Esophagus muscularis mucosa (tissue), 4 donors: ENCODE measurements at regions not wholly inside any gene's neighbourhood (a gene's known extent, or its start where the extent isn't known, plus 50 kb on each side); places are given as distances from the start of the nearest gene placed in this dataset.
"Not testable (repeated sequence)": the region's sequence is repeated elsewhere in the genome, so short reads cannot be mapped to it uniquely, and the experiment has no call there.

Experiments
- DNase-seq: peaks from one replicate; pipeline ENCODE4 v3.0.0-alpha.2; 2017; ENCODE audit errors: extremely low spot score
- H3K27ac ChIP-seq, 4 donors: fragments of 200-600 bp; sonication (generic); replicated peaks in 1 of 4; 1 replicate in 3 of 4; 2 replicates in 1 of 4; pipeline ENCODE4 v1.5.1; 2016 to 2019; ENCODE audit warnings: mild to moderate bottlenecking in 1 of 4
- H3K27me3 ChIP-seq, 4 donors: fragments of 200-600 bp; sonication (generic); one replicate each; pipeline versions ENCODE4 v1.5.1 to v1.6.0; 2016 to 2019
- H3K36me3 ChIP-seq, 4 donors: fragments of 200-600 bp; sonication (generic); one replicate each; pipeline ENCODE4 v1.5.1; 2016 to 2019
- H3K4me1 ChIP-seq, 4 donors: fragments of 200-600 bp; sonication (generic); one replicate each; pipeline ENCODE4 v1.5.1; 2016 to 2019
- H3K4me3 ChIP-seq, 4 donors: fragments of 200-600 bp; sonication (generic); 1 replicate in 2 of 4; 2 replicates in 2 of 4; pipeline ENCODE4 v1.5.1; 2016 to 2019; ENCODE audit warnings: mild to moderate bottlenecking in 4 of 4, moderate library complexity in 1 of 4
- H3K9me3 ChIP-seq, 4 donors: fragments of 200-600 bp; sonication (generic); 1 replicate in 3 of 4; 2 replicates in 1 of 4; pipeline ENCODE4 v1.5.1; 2016 to 2019
- EP300 ChIP-seq: sonication (generic); formaldehyde crosslinking; IDR thresholded peaks from one replicate; pipeline ENCODE4 v1.6.1; 2017; ENCODE audit warnings: antibody characterized with exemption
- POLR2A ChIP-seq: fragments of 450-650 bp; IDR thresholded peaks from one replicate; pipeline ENCODE4 v1.6.1; 2017; ENCODE audit warnings: antibody characterized with exemption, moderate library complexity, mild to moderate bottlenecking, low read depth
- POLR2AphosphoS5 ChIP-seq, 2 donors: sonication (generic); formaldehyde crosslinking; IDR thresholded peaks; one replicate each; pipeline ENCODE4 v1.6.1; 2017; ENCODE audit warnings: antibody characterized with exemption in 2 of 2
- WGBS: methylation state at CpG from one replicate; pipeline ENCODE4 v1.1.5; 2018; 5-methylcytosine and 5-hydroxymethylcytosine counted together
- intact Hi-C: fragments of 100-400 bp; cut with DNase I; formaldehyde crosslinking; loops from one replicate; pipeline ENCODE4 v1.15.1; 2023
- TF ChIP-seq, protein P1 (sequence below), 3 experiments: fragments of 200-600 bp in 2 of 3; fragments of 450-650 bp in 1 of 3; sonication (generic) in 2 of 3; IDR thresholded peaks; one replicate each; pipeline ENCODE4 v1.5.1; 2017 to 2019; ENCODE audit warnings: antibody characterized with exemption in 3 of 3, mild to moderate bottlenecking in 2 of 3, moderate library complexity in 1 of 3

DNA sequence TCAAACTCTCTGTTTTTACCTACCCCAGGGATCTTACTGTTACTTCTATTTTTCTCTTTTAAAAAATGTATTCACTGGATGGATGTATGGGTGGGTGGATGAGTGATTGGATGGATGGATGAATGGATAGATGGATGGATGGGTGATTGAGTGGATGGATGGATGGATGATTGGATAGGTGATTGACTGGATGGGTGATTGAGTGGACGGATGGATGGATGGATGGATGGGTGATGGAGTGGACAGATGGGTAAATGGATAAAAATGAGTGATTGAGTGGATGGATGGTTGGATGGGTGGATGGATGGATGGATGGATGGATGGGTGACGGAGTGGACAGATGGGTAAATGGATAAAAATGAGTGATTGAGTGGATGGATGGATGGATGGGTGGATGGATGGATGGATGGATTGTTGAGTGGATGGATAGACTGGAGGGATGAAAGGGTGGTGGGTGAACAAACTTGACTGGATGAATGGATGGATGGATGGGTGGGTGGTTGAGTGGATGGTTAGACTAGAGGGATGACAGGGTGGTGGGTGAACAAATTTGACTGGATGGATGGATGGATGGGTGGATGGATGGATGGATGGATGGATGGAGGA is 118.0 kb upstream of the ZBTB40 start:
- DNase-seq = no peak
- Histone ChIP-seq H3K9me3 (no peaks in the 10 kb centered on the region), H3K27me3 (peaks cover 0 to 53% (median 0%) of the 10 kb centered on the region in 4 donors), H3K4me1 (no peaks in the 10 kb centered on the region), H3K36me3 (no peaks in the 10 kb centered on the region), H3K4me3 (no peak overlapping the region), H3K27ac (no peak overlapping the region)
- intact Hi-C loops = no loop called here
- TF ChIP-seq, protein P1, sequence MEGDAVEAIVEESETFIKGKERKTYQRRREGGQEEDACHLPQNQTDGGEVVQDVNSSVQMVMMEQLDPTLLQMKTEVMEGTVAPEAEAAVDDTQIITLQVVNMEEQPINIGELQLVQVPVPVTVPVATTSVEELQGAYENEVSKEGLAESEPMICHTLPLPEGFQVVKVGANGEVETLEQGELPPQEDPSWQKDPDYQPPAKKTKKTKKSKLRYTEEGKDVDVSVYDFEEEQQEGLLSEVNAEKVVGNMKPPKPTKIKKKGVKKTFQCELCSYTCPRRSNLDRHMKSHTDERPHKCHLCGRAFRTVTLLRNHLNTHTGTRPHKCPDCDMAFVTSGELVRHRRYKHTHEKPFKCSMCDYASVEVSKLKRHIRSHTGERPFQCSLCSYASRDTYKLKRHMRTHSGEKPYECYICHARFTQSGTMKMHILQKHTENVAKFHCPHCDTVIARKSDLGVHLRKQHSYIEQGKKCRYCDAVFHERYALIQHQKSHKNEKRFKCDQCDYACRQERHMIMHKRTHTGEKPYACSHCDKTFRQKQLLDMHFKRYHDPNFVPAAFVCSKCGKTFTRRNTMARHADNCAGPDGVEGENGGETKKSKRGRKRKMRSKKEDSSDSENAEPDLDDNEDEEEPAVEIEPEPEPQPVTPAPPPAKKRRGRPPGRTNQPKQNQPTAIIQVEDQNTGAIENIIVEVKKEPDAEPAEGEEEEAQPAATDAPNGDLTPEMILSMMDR (IDR thresholded peaks at IDR 0.05) = no peak
- TF ChIP-seq POLR2AphosphoS5 (IDR thresholded peaks at IDR 0.05) = no peak
- no peak for TF ChIP-seq POLR2A
- TF ChIP-seq EP300 = no peak
- WGBS = 89% methylated on average over 2 of the region's 2 CpGs

DNA sequence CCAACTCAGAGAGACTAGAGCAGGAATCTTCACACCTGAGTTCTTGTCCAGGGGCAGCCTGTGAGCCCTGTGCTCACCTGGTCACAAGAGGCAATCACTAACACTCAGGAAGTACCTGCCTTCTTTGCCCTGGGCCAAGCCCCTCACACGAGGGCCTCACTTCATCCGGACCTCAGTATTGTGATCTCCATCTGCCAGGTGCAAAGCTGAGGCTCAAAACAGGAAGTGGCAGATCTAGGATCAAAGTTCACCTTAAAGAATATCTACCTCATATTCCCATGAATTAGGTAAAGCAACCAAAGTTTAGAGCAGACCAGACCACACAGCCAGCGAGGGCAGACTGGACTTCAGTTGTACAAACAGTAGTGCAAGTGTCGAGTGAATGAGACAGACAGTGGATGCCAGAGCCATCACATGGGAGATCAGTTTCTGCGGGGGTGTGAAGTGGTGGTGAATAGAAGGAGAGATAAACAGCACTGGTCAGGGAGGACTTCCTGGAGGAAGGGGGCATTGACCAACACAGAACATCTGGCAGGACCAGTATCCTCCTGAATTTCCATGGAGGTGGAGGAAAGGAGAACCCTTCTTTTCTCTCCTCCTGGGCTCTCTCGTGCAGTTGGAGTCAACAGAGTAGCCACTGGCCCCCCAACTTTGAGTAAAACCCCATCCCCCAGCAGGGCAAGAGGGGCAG is 116.6 kb upstream of the ZBTB40 start:
- WGBS = 56% methylated on average over 6 of the region's 6 CpGs
- no peaks in the 10 kb centered on the region for H3K36me3 ChIP-seq
- intact Hi-C loops = no loop called here
- no peaks in the 10 kb centered on the region for H3K4me1 ChIP-seq
- DNase-seq = no peak
- peaks cover 0 to 53% (median 3%) of the 10 kb centered on the region in 4 donors for H3K27me3 ChIP-seq
- no peak overlapping the region for H3K27ac ChIP-seq
- no peak overlapping the region for H3K4me3 ChIP-seq
- no peak for TF ChIP-seq POLR2AphosphoS5 (IDR thresholded peaks at IDR 0.05)
- no peak for TF ChIP-seq POLR2A
- TF ChIP-seq, protein P1 (IDR thresholded peaks at IDR 0.05) = no peak
- TF ChIP-seq EP300 = no peak
- no peaks in the 10 kb centered on the region for H3K9me3 ChIP-seq

DNA sequence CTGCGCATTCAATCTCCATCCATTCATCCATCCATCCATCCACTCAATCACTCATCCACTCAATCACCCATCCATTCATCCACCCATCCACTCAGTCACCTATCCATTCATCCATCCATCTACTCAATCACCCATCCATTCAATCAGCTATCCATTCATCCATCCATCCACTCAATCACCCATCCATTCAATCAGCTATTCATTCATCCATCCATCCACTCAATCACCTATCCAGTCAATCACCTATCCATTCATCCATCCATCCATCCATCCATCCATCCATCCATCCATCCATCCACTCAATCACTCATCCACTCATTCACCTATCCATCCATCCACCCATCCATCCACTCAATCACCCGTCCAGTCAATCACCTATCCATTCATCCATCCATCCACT is 115.4 kb upstream of the ZBTB40 start:
- DNase-seq, H3K27ac ChIP-seq, H3K4me1 ChIP-seq, H3K4me3 ChIP-seq, intact Hi-C loops, H3K9me3 ChIP-seq, H3K36me3 ChIP-seq: not testable (repeated sequence)
- peaks cover 0 to 57% (median 3%) of the 10 kb centered on the region in 4 donors for H3K27me3 ChIP-seq
- 92% methylated on average over 2 of the region's 2 CpGs for WGBS

DNA sequence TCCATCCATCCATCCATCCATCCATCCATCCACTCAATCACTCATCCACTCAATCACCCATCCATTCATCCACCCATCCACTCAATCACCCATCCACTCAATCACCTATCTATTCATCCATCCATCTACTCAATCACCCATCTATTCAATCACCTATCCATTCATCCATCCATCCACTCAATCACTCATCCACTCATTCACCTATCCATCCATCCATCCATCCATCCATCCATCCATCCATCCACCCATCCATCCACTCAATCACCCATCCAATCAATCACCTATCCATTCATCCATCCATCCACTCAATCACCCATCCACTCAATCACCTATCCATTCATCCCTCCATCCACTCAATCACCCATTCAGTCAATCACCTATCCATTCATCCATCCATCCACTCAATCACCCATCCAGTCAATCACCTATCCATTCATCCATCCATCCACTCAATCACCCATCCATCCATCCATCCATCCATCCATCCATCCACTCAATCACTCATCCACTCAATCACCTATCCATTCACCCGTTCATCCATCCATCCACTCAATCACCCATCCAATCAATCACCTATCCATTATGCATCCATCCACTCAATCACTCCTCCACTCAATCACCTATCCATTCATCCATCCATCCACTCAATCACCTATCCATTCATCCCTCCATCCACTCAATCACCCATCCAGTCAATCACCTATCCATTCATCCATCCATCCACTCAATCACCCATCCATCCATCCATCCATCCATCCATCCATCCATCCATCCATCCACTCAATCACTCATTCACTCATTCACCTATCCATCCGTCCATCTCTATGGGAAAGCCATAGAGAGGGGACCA is 114.7 kb upstream of the ZBTB40 start:
- intact Hi-C loops, H3K4me3 ChIP-seq, H3K27ac ChIP-seq, DNase-seq, H3K36me3 ChIP-seq, H3K9me3 ChIP-seq: not testable (repeated sequence)
- peaks cover 0 to 13% (median 12%) of the 10 kb centered on the region in 4 donors for H3K4me1 ChIP-seq
- peaks cover 0 to 59% (median 3%) of the 10 kb centered on the region in 4 donors for H3K27me3 ChIP-seq
- 66% methylated on average over 2 of the region's 2 CpGs for WGBS

DNA sequence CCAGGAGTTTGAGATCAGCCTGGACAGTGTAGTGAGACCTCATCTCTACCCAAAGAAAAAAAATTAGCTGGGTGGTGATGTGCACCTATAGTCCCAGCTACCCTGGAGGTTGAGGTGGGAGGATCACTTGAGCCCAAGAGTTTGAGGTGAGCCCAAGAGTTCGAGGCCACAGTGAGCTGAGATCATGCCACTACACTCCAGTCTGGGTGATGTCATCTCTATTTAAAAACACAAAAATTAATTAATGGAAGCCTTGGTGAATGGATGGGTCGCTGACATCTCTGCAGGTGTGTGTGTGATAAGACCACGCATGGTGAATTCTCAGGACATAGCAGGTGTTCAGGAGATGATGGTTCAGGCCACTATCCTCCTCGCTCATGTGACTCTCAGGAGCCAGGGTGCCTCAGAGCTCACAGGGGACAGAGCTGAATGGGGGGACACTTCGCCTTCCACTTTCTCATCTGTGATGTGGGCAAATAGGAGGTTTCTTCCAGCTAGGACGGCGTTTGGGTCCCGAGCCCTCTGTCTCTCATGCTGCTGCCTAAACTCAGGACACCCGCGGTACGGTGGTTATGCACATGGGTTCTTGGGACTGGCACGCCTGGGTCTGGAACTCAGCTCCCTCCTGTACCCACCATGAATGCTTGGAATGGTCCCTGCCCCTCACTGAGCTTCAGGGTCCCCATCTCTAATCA is 113.4 kb upstream of the ZBTB40 start:
- Histone ChIP-seq H3K27me3 (peaks cover 0 to 63% (median 3%) of the 10 kb centered on the region in 4 donors), H3K4me3 (no peak overlapping the region), H3K27ac (no peak overlapping the region), H3K9me3 (no peaks in the 10 kb centered on the region), H3K36me3 (no peaks in the 10 kb centered on the region), H3K4me1 (peaks cover 0 to 26% (median 25%) of the 10 kb centered on the region in 4 donors)
- no peak for DNase-seq
- TF ChIP-seq, protein P1 (IDR thresholded peaks at IDR 0.05) = no peak
- TF ChIP-seq POLR2A = no peak
- TF ChIP-seq EP300 = no peak
- no peak for TF ChIP-seq POLR2AphosphoS5 (IDR thresholded peaks at IDR 0.05)
- intact Hi-C loops = no loop called here
- 93% methylated on average over 12 of the region's 12 CpGs for WGBS
